ENCODE measurements at regions not wholly inside any gene's neighbourhood (a gene's known extent, or its start where the extent isn't known, plus 50 kb on each side); places are given as distances from the start of the nearest gene placed in this dataset.

DNA sequence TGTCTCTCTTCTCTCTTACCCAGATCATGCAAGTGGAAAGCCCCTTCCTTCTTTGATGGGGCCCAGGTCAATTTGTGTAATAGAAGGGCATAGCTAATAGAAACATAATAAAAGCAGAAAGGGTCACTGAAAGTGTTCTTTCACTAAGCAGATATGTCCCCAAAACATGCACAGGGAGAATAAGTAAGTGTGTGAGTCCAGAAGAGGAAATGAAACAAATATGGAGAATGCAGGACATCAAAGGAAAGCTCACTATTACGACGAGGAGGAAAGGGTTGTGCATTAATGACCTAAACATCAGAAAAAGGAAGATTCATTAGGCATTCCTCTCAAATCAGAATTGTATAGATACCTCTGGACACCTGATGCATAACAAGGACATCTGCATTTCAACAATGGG is 81.4 kb upstream of the SMYD2 start:
- TF ChIP-seq POLR2A (IDR thresholded peaks at IDR 0.05; ENCODE audit: low read depth, low read length) = no peak
- no peak for TF ChIP-seq POU2F2 (IDR thresholded peaks at IDR 0.05; ENCODE audit: low read depth, low read length)
- TF ChIP-seq PAX5 (IDR thresholded peaks at IDR 0.05; ENCODE audit: insufficient read depth, low read length, severe bottlenecking) = no peak
- no peak for TF ChIP-seq TAF1 (IDR thresholded peaks at IDR 0.05; ENCODE audit: low read depth, low read length)
- no peak for TF ChIP-seq POLR2AphosphoS5 (IDR thresholded peaks at IDR 0.05; ENCODE audit: low read depth, low read length)

Measured in GM12891 (cell line).